AG08396 (cell line): ENCODE measurements at regions not wholly inside any gene's neighbourhood (a gene's known extent, or its start where the extent isn't known, plus 50 kb on each side); places are given as distances from the start of the nearest gene placed in this dataset.

Experiments used
- DNase-seq: peaks from one replicate; pipeline ENCODE4 v3.0.0; 2012; ENCODE audit warnings: low spot score, mixed read lengths

DNA sequence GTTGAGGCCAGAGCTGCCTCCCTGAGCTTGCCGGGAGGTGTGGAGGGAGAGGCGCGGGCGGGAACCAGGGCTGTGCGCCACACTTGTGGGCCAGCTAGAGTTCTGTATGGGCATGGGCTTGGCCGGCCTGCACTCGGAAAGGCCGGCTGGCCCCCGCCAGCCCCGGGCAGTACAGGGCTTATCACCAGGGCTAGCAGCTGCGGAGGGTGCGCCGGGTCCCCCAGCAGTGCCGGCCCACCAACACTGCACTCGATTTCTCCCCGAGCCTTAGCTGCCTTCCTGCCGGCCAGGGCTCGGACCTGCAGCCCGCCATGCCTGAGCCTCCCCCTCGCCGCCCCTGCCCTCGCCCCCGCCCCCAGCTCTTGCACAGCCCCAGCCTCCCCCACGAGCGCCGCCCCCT, 472.7 kb downstream of the TFAP2A start:
- no peak for DNase-seq

DNA sequence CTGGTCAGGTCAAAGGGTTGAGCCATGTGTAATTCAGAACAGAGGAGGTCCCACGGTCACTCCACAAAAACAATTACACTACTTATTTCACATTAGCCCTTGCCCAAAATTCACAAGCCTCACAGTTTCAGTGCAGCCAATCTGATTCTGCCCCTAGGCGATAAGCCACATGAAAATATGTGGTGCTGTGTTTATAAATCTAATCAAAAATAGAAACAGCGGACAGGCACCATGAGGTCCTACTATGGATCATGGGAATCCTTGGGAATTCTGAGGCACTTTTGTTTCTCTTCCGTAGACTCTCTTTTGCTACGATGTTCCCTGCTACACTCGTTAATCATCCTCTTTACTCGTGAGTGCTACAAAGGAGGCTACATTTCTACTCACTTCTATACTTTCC, 476.1 kb downstream of the TFAP2A start:
- no peak for DNase-seq

DNA sequence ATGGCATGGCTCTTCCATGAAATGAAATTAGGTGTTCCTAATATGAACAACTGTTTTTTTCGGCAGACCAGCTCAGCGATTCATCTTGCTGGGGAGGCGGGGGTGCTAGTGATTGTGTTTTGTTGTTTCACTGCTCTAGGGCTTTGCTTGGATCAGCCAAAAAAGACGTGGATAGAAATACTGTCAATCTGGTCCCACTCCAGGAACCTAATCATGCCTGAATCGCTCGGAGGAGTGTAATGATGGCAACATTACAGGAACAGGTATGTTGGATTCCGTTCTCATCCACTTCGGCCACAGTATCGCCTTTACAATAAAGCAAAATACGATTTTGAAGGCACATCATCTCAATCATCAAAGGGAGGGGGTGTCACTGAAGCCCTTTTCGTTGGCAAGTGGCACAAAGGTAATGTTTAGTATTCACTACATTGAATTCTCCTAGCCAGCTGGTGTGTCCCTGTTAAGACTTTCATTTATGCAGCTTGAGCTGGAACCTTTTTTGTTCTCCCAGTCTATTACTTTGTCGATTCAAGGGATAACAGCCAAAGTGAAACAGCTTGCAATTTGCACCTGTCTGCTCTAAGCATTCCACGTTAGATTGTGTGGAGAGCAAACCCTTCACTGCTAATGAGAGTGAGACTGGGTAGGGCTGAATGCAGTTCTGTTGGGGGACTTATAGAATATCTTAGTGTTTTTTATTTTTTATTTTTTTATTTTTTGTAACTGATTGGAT, 477.7 kb downstream of the TFAP2A start:
- no peak for DNase-seq

DNA sequence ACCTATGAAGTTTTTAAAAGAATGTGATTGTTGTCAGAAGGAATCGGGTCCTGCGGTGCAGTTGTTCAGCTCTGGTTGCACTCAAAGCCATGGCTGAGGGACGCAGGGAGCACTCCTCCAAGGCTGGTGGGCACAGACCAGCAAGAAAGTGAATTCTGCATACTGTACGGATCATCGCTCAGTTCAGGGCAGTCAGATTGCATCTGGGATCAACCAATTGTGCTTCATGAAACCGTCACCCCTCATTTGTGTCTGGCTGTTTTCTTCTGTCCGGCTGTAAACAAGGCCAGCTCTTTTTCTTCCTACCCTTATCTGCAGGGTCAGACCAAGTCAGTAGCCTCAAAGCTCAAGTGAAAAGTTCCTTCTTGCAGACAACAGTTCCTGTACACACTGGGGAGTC, 478.3 kb downstream of the TFAP2A start:
- DNase-seq = no peak

DNA sequence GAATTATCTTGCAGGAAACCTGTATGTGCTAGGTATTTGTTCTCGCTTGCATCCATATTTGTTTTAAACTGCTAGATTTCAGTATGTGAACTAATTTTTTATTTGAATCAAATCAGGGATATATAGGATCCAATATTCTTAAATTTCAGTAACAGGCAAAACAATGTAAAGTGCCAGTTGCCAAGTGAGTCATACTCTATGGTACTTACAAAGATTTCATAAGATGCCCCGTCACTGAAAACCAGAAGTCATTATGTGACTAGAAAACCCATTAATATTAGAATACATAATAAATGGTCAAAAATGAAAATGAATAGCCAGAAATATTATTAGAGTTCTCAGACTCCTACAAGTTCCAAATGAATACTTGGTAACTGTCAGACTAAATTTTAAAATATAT, 481.2 kb downstream of the TFAP2A start:
- DNase-seq = no peak

DNA sequence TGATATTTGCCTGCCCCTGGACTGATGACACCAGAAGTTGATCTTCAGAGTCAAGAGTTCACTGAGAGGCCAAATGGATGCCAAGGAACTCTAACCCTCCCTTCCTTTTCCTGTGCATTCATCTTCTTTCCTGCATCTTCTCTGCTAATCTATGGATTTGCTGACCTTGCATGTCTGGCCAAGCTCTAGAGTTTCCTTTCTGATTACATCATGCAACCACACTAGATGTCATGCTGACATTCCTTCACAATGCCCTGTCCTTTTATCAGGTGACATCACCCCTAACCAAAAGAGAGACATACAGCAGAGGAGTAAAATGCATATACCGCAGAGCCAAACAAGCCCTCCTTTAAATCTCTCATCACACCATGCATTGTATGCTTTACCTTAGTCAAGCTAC, 487.6 kb downstream of the TFAP2A start:
- no peak for DNase-seq

DNA sequence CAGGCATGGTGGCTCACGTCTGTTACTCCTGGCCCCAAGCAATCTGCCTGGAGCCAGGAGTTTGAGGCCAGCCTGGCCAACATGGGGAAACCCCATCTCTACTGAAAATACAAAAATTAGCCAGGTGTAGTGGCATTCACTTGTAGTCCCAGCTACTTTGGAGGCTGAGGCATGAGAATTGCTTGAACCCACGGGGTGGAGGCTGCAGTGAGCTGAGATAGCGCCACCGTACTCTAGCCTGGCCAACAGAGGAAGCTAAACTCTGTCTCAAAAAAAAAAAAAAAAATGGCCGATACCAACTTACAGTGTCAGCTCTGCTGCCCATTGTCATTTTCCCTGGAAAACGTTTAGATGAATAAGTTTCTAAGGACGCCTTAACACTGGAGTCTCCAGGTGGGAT, 489.9 kb downstream of the TFAP2A start:
- no peak for DNase-seq

DNA sequence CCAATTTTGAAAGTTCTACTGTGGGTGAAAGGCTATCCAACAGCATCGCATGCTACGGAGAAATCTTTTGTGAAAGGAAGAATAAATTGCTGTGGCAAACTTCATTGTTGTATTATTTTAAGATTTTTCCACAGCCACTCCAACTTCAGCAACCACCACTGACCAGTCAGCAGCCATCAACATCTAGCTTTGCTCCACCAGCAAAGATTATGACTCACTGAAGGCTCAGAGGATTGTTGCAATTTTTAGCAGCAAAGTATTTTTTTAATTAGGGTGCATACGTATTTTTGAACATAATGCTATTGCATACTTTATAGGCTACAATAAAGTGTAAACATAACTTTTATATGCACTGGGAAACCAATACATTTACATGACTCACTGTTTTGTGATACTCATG, 493.5 kb downstream of the TFAP2A start:
- no peak for DNase-seq

DNA sequence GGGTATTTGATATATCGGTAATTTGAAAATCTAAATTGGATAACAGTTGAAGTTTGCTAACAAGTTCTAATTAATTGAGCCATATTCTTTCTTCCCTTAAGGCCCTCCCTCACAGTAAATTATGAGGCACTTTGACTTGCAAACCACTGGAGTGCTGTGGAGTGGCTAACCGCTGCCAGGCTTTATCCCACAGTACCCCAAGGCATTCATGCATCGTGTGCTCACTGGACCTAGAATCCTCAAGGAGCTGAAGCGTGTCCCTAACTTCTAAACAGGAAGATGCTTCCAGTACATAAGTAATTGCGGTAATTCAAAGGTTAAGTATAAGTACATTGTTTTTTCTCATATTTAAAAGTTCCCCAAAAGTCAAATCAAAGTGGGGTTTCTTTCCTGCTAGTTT, 499.9 kb downstream of the TFAP2A start:
- no peak for DNase-seq

DNA sequence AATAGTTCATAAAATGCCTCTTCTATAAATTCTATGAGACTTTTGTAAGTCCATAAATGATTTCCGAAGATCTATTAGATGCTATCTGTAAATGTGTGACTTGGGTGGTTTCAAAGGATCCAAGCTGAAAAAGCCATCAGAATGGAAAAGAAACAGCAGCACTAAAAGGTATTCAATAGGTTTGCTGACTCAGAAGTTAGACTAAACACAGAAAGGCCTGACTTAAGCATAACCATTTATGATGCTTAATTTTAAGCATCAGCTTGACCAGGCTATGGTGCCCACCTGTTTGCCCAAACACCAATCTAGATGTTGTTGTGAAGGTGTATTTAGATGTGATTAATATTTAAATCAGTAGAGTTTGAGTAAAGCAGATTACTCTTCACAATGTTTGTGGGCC, 513.5 kb downstream of the TFAP2A start:
- DNase-seq = no peak

DNA sequence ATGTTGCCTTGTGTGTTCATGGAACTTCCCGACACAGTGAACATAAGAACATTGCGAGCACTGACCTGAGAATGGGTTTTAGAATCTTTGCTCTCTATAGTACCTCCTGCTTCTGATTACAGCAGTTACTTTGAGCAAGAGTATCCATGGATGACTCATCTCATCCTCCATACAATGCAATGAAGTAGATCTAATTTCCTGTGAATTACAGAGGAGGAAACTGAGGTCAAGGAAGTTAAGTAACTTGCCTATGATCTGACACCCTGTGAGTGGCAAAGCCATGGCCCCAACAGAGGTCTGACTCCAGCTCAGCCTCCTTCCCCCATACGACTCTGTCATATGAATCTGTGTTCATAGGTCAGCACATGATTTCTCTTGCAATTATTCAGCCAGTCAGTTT, 518.1 kb downstream of the TFAP2A start:
- DNase-seq = no peak

DNA sequence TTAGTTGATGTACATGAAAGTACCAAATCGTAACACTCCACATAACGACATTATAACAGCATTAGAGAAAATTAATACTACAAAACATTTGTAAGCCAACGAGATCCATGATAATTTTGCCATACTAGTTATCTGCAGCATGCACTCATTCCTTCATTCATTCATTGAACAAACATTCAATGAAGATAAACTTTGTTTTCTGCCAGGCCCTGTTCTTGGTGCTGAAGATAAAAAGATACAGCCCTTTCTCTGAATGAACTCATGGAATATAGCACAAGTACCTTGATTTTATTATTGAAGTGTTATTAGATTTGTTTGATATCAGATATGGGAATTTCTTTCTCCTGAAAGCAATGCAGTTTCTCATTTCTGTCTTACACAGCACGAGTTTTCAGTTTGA, 524.0 kb downstream of the TFAP2A start:
- DNase-seq = no peak

DNA sequence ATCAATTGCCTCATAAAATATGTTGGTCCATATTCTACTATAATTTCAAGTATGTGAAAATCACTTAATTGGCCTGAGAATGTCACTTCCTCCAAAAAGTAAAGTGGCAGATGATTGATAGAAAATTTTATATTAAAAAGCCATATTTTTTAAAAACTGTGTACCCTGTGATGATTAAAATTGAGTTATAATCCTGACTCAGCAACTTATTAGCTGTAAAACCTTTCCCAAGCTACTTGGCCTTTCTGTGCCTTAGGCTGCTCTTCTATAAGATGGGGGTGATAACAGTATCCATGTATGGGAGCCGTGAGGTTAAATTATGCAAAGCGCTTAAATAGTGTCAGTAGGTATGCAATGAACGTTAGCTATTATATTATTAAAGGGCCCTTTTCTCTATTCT, 524.4 kb downstream of the TFAP2A start:
- DNase-seq = no peak

DNA sequence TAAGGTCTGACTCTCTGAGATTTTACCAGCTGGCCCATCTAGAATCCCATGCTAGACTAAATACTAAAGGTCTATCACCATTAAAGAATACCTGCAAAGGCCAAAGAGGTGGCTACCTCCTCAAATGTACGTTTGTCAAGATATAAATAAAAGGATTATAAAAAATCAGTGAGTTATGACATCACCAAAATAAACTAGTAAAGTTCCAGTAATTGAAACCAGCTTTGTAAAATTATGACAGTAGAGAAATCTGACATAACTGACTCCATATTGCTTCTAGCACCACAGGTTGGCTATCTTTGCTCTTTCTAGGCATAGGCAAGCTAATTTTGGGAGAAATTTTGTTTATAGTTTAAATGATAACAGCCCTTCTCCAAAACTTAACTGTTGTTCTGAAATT, 536.3 kb downstream of the TFAP2A start:
- no peak for DNase-seq

DNA sequence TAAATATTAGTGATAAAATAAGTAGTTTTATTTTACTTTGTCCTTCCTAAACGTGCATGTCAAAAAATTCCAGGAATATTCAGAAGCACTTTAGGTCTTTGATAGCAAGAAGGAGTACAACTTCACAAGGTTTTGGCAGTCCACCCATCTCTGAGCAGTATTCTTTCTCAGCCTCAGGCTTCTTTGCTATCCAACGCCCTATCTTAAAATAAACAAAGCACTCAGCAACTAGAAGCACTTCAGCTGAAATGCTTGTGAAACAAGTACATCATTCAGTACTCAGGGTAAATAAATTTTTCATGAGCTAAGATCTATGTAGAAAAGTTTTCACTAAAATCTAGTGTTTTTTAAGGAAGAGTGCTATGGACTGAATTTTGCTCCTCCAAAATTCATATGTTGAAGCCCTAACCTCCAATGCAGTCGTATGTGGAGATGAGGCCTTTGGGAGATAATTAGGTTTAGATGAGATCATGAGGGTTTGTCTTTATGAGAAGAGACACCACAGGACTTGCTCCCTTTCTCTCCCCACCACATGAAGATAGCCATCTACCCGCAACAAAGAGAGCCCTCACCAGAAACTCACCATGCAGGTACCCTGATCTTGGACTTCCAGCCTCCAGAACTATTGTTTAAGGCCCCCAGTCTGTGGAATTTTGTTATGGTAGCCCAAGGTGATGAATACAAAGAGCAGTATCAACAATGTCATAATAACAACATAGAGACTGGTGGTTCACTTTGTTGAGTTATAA, 539.1 kb downstream of the TFAP2A start:
- DNase-seq = no peak

DNA sequence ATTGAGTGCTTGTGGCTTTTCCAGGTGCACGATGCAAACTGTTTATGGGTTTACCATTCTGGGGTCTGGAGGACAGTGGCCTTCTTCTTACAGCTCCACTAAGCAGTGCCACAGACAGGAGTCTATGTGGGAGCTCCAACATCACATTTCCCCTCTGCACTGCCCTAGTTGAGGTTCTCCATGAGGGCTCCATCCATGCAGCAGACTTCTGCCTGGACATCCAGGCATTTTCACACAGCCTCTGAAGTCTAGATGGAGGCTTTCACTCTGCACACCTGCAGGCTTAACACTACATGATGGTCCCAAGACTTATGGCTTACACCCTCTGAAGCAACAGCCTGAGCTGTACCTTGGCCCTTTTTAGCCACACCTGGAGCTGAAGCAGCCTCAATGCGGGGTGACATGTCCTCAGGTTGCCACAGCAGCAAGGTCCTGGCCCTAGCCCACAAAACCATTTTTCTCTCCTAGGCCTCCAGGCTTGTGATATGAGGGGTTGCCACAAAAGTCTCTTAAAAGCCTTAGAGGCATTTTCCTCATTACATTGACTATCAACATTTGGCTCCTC, 552.2 kb downstream of the TFAP2A start:
- no peak for DNase-seq

DNA sequence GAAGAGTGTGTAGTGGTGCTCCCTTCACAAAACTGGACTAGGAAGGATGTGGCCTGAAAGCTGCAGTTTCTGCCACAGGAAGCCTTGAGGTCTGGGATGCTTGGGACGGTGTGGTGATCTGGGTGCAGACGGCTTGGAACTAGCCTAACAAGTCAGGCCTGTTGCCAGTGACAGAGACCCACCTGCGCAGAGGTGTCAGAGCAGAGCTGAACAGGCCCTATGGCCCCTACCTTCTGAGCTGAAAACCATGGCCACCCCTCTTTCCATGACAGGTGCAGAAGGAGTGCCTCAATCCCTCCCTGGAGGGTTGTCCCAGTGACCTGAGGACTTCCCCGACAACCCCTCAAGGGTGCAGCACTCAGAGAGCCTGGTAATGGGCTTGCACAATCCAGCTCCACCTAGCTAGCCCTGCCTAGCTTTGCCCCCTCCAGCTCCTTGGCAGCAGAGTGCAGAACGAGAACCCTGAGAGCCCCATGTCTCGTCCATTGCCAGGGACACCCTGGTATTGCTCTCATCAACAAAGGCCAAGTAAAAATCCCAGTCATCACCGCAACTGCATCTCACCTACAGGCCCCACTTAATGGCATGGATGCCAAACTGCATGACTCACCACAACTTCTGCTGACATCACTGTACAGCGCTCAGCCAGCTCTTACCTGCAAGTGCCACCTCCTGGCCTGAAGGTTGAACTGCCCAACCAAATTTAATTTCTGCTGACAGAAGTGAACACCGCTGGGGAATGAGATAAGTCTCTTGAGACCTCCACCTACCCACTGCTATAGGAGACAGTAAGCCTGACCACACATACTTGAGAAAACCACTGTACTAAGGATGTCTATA, 563.1 kb downstream of the TFAP2A start:
- no peak for DNase-seq

DNA sequence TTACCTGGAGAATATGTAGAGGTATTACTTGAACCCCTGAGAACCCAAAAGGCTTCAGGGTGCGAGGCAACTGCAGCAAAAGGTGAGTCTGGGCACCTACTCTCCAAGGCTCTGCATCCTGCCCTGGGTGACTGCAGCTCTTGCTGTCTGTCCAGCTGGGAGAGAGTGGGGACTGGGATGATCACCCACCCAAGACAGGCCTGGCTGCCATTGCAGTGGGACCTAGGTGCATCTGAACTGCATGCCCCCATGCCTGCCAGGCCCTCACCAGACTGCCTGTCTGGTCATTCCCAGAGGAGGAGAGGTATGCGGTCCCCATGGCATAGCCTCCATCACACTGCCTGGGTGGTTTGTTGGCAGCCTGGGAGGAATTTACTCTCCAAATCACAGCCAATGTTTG, 563.9 kb downstream of the TFAP2A start:
- DNase-seq = no peak

DNA sequence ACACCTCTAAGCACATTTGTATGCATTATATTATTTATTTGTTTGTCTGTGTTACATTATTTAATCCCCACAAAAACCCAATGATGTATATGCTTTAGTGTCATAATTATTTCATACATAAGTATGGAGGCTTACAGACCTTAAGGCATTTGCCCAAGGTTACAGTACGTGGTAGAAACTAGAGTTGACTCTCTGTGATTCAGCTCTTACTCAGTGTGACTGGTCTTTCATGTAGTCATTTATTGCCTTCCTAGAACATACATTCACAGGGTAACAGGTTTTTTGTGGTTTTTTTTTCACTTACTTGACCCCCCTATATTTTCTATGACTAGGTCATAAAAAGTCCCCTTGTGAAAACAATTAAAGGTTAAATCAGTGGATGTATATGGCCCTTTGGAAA, 566.8 kb downstream of the TFAP2A start:
- DNase-seq = no peak

DNA sequence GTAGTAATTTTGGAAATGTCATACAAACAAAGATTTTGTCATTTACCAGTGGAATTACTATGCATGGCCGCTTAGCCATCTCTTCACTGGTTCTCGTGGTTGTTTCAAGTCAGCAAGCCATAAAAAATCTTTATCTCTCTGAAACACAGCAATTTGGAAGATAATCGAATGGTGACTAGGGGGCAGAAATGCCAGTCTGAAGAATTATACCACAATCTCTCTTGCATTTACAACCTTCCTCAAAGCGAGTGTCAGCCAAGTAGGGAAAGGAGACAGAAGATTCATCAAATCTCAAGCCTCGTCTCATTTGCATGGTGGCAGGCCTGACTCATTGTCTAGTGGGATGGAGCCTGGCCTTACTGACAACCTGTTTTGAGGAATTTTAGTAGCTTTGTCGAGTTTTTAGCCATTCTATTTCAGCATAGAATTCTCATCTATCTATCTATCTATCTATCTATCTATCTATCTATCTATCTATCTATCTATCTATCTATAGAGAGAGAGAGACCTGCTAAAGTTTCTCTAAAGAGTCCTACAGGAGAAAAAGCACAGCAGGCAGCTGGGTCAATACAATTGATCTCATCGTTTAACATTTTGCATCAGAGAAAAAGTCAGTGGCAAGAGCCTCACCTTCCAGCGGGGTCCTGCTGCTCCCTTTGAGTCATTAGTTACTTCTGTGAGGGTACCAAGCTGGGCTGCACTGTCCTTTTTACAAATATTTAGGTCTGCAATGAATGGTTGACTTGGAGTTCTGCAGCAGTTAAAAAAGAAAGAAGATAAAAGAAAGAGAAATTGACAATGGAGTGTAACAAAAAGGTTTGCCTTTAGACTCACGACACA, 572.8 kb downstream of the TFAP2A start:
- DNase-seq = no peak

DNA sequence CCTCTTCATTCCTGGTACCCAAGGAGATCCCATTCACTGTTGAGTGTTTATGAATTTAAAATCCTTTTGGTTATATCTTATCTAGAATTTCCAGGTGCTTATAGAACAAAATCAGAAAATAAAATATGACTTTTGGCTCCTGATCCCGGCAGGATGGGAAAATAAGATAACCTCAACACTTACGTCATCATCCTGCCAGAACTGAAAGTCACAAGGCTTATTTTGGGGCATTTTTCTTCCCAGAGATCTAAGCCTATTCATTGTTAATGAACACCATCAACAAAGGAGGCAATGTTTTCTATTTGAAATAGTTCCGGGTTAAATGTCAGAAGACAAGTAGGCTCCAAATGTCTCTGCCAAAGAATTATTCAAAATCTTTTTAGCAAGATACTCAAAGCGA, 580.6 kb downstream of the TFAP2A start:
- no peak for DNase-seq

DNA sequence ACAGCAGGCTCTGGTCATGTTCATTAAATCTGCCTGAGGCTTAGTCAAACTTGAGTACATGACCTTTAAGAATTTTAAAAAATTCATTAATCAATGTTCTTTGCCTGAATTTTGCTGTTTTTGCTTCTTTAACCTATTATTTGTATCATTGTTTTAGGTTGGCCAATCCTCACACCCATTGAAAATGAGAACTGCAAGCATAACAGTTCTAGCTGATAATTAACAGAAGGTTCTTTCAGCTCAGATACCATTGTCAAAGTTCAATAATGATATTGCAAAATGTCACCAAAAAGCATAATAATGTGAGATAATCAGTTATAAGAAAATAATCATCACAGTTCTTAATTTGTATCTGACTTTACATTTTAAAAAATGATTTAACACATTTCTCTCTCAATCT, 583.1 kb downstream of the TFAP2A start:
- DNase-seq = no peak
